TTC549 (cell line): ENCODE measurements at regions not wholly inside any gene's neighbourhood (a gene's known extent, or its start where the extent isn't known, plus 50 kb on each side); places are given as distances from the start of the nearest gene placed in this dataset.

Experiments
- FAIRE-seq: peaks from 2 replicates; lab custom pipeline; 2012; peaks lifted over from hg19 to GRCh38; lab: Jason Lieb, UNC

- FAIRE-seq, result no peak
These were observed 1096.1 kb upstream of the EEF2KMT start for GRCh38 chr16:6193718-6194117.

GRCh38 chr16:6192984-6193383, 1095.4 kb upstream of the EEF2KMT start:
- no peak for FAIRE-seq

GRCh38 chr16:6192532-6192931, 1094.9 kb upstream of the EEF2KMT start:
- FAIRE-seq, result no peak

GRCh38 chr16:6190776-6191175, 1093.2 kb upstream of the EEF2KMT start:
- no peak for FAIRE-seq

- FAIRE-seq, result no peak
These were observed 1091.6 kb upstream of the EEF2KMT start for GRCh38 chr16:6189216-6189615.

- FAIRE-seq, result no peak
These were observed 1080.1 kb upstream of the EEF2KMT start for GRCh38 chr16:6177616-6178180.

GRCh38 chr16:6170022-6170421, 1072.4 kb upstream of the EEF2KMT start:
- FAIRE-seq, result no peak

- FAIRE-seq, result no peak
These were observed 1067.9 kb upstream of the EEF2KMT start for GRCh38 chr16:6165330-6165979.

- no peak for FAIRE-seq
These were observed 1063.3 kb upstream of the EEF2KMT start for GRCh38 chr16:6160871-6161270.

GRCh38 chr16:6160303-6160702, 1062.7 kb upstream of the EEF2KMT start:
- FAIRE-seq, result no peak

- no peak for FAIRE-seq
These were observed 1060.2 kb upstream of the EEF2KMT start for GRCh38 chr16:6157806-6158205.

GRCh38 chr16:6155271-6155670, 1057.7 kb upstream of the EEF2KMT start:
- FAIRE-seq, result no peak

GRCh38 chr16:6153901-6154300, 1056.3 kb upstream of the EEF2KMT start:
- FAIRE-seq, result no peak

- no peak for FAIRE-seq
These were observed 1051.4 kb upstream of the EEF2KMT start for GRCh38 chr16:6149031-6149430.

GRCh38 chr16:6148361-6148760, 1050.8 kb upstream of the EEF2KMT start:
- FAIRE-seq, result no peak

GRCh38 chr16:6146874-6147425, 1049.4 kb upstream of the EEF2KMT start:
- FAIRE-seq, result no peak

GRCh38 chr16:6146356-6146755, 1048.8 kb upstream of the EEF2KMT start:
- no peak for FAIRE-seq

- FAIRE-seq, result no peak
These were observed 1046.9 kb upstream of the EEF2KMT start for GRCh38 chr16:6144463-6144862.

- FAIRE-seq, result no peak
These were observed 1045.4 kb upstream of the EEF2KMT start for GRCh38 chr16:6143020-6143419.

- no peak for FAIRE-seq
These were observed 1035.5 kb upstream of the EEF2KMT start for GRCh38 chr16:6133009-6133557.

GRCh38 chr16:6132121-6132520, 1034.5 kb upstream of the EEF2KMT start:
- FAIRE-seq, result no peak

GRCh38 chr16:6131526-6132050, 1034.0 kb upstream of the EEF2KMT start:
- FAIRE-seq, result no peak

GRCh38 chr16:6125483-6126259, 1028.1 kb upstream of the EEF2KMT start:
- FAIRE-seq, result no peak
